GM19463 (cell line): ENCODE measurements at regions not wholly inside any gene's neighbourhood (a gene's known extent, or its start where the extent isn't known, plus 50 kb on each side); places are given as distances from the start of the nearest gene placed in this dataset.
"Not testable (repeated sequence)": the region's sequence is repeated elsewhere in the genome, so short reads cannot be mapped to it uniquely, and the experiment has no call there.

Experiments used
- ATAC-seq: cut with Tn5 transposase; IDR thresholded peaks from one replicate; pipeline ENCODE4 v1.9.1; 2021; ENCODE audit warnings: mild to moderate bottlenecking, moderate library complexity; ENCODE audit not compliant: unreplicated experiment

GRCh38 chr2:142509401-142509800 lies 368.1 kb upstream of the KYNU start:
- no peak for ATAC-seq

- no peak for ATAC-seq
Observed at GRCh38 chr2:142504754-142505153, 372.7 kb upstream of the KYNU start.

GRCh38 chr2:142502402-142502801 lies 371.6 kb upstream of the LRP1B start:
- no peak for ATAC-seq

GRCh38 chr2:142495141-142495540 lies 364.3 kb upstream of the LRP1B start:
- no peak for ATAC-seq

- ATAC-seq, result not testable (repeated sequence)
Observed at GRCh38 chr2:142489631-142490030, 358.8 kb upstream of the LRP1B start.

- no peak for ATAC-seq
Observed at GRCh38 chr2:142484111-142484510, 353.3 kb upstream of the LRP1B start.

- no peak for ATAC-seq
Observed at GRCh38 chr2:142483653-142484052, 352.8 kb upstream of the LRP1B start.

- ATAC-seq, result no peak
Observed at GRCh38 chr2:142478206-142478605, 347.4 kb upstream of the LRP1B start.

- ATAC-seq, result no peak
Observed at GRCh38 chr2:142472382-142472781, 341.6 kb upstream of the LRP1B start.

- ATAC-seq, result no peak
Observed at GRCh38 chr2:142467321-142467720, 336.5 kb upstream of the LRP1B start.

- no peak for ATAC-seq
Observed at GRCh38 chr2:142463047-142463446, 332.2 kb upstream of the LRP1B start.

GRCh38 chr2:142462306-142462705 lies 331.5 kb upstream of the LRP1B start:
- no peak for ATAC-seq

GRCh38 chr2:142445551-142446072 lies 314.8 kb upstream of the LRP1B start:
- no peak for ATAC-seq

- no peak for ATAC-seq
Observed at GRCh38 chr2:142445023-142445422, 314.2 kb upstream of the LRP1B start.

GRCh38 chr2:142435847-142436246 lies 305.0 kb upstream of the LRP1B start:
- ATAC-seq, result no peak

- no peak for ATAC-seq
Observed at GRCh38 chr2:142426064-142426463, 295.2 kb upstream of the LRP1B start.

GRCh38 chr2:142425551-142425950 lies 294.7 kb upstream of the LRP1B start:
- no peak for ATAC-seq

- ATAC-seq, result no peak
Observed at GRCh38 chr2:142423603-142424002, 292.8 kb upstream of the LRP1B start.

GRCh38 chr2:142422769-142423168 lies 292.0 kb upstream of the LRP1B start:
- ATAC-seq, result no peak

GRCh38 chr2:142422041-142422440 lies 291.2 kb upstream of the LRP1B start:
- no peak for ATAC-seq

- not testable (repeated sequence) for ATAC-seq
Observed at GRCh38 chr2:142418699-142419098, 287.9 kb upstream of the LRP1B start.

- no peak for ATAC-seq
Observed at GRCh38 chr2:142416996-142417395, 286.2 kb upstream of the LRP1B start.

- ATAC-seq, result no peak
Observed at GRCh38 chr2:142415461-142415860, 284.6 kb upstream of the LRP1B start.

- no peak for ATAC-seq
Observed at GRCh38 chr2:142398212-142398611, 267.4 kb upstream of the LRP1B start.
